AG04450 (cell line): ENCODE measurements at regions not wholly inside any gene's neighbourhood (a gene's known extent, or its start where the extent isn't known, plus 50 kb on each side); places are given as distances from the start of the nearest gene placed in this dataset.

Experiments
- CTCF ChIA-PET: fragments of 300-600, 350-600 bp; formaldehyde crosslinking; extraction: SDS; loops from one replicate; lab custom pipeline; 2022; ENCODE audit warnings: antibody characterized with exemption, inconsistent platforms; lab: Charles Lee
- POLR2A ChIA-PET: fragments of 350-600 bp; formaldehyde crosslinking; extraction: SDS; loops from one replicate; lab custom pipeline; 2021; ENCODE audit warnings: antibody characterized with exemption, inconsistent platforms; lab: Yijun Ruan, JAX
- DNase-seq: peaks from one replicate; pipeline ENCODE4 v3.0.0-alpha.2; 2011; ENCODE audit warnings: low read depth, low spot score
- H3K27ac ChIP-seq: one replicate; pipeline ENCODE4 v1.5.1; 2012; ENCODE audit warnings: low read depth, low read length, control low read depth
- H3K27me3 ChIP-seq: one replicate; pipeline ENCODE4 v1.6.0; 2012; ENCODE audit warnings: low read length; ENCODE audit not compliant: control insufficient read depth, insufficient read depth
- H3K4me3 ChIP-seq: 2 replicates; pipeline ENCODE4 v1.5.1; 2011; ENCODE audit warnings: mild to moderate bottlenecking, low read depth, low read length, control low read depth
- H3K9me3 ChIP-seq: 2 replicates; pipeline ENCODE4 v1.5.1; 2012; ENCODE audit warnings: low read length; ENCODE audit not compliant: control insufficient read depth, insufficient read depth
- CTCF ChIP-seq: IDR thresholded peaks from 2 replicates; pipeline ENCODE4 v1.5.1; 2011; ENCODE audit warnings: low read depth, low read length, control low read depth, inconsistent platforms

GRCh38 chr19:29098863-29099481, 114.0 kb downstream of the UQCRFS1 start:
- no peaks in the 10 kb centered on the region for H3K27me3 ChIP-seq
- H3K4me3 ChIP-seq: no peak overlapping the region
- no peak overlapping the region for H3K27ac ChIP-seq
- no peak for TF ChIP-seq CTCF
- peak; percentile 7 for DNase-seq
- ChIA-PET CTCF (no interaction called here), POLR2A (interaction anchor here (0.6 kb wide), 1 partner anchor 43 kb away, joined by 4 read pairs; no protein-coding TSS in a partner anchor)
- peaks cover 48% of the 10 kb centered on the region for H3K9me3 ChIP-seq

- H3K4me3 ChIP-seq: no peak overlapping the region
- TF ChIP-seq CTCF: no peak
- ChIA-PET CTCF (no interaction called here), POLR2A (no interaction called here)
- no peaks in the 10 kb centered on the region for H3K27me3 ChIP-seq
- peaks cover 43% of the 10 kb centered on the region for H3K9me3 ChIP-seq
- DNase-seq: no peak
- H3K27ac ChIP-seq: no peak overlapping the region
These were observed 114.9 kb downstream of the UQCRFS1 start for GRCh38 chr19:29098091-29098490.

GRCh38 chr19:29096896-29097295, 116.1 kb downstream of the UQCRFS1 start:
- peaks cover 43% of the 10 kb centered on the region for H3K9me3 ChIP-seq
- ChIA-PET CTCF (no interaction called here), POLR2A (no interaction called here)
- no peak for DNase-seq
- no peaks in the 10 kb centered on the region for H3K27me3 ChIP-seq
- TF ChIP-seq CTCF: no peak
- H3K27ac ChIP-seq: no peak overlapping the region
- H3K4me3 ChIP-seq: no peak overlapping the region

- Histone ChIP-seq H3K27me3 (no peaks in the 10 kb centered on the region), H3K27ac (no peak overlapping the region), H3K4me3 (no peak overlapping the region), H3K9me3 (peaks cover 41% of the 10 kb centered on the region)
- TF ChIP-seq CTCF: no peak
- ChIA-PET CTCF (no interaction called here), POLR2A (no interaction called here)
- DNase-seq: no peak
These were observed 119.4 kb downstream of the UQCRFS1 start for GRCh38 chr19:29093553-29093908.

GRCh38 chr19:29092712-29093552, 120.0 kb downstream of the UQCRFS1 start:
- ChIA-PET CTCF (no interaction called here), POLR2A (no interaction called here)
- no peak for DNase-seq
- Histone ChIP-seq H3K4me3 (no peak overlapping the region), H3K9me3 (peaks cover 45% of the 10 kb centered on the region), H3K27me3 (no peaks in the 10 kb centered on the region), H3K27ac (no peak overlapping the region)
- TF ChIP-seq CTCF: no peak
